ENCODE measurements at regions not wholly inside any gene's neighbourhood (a gene's known extent, or its start where the extent isn't known, plus 50 kb on each side); places are given as distances from the start of the nearest gene placed in this dataset.

- TF ChIP-seq RBFOX2 (IDR thresholded peaks at IDR 0.05; ENCODE audit: low read depth, low read length) (no peak), SNIP1 (IDR thresholded peaks at IDR 0.05; ENCODE audit: low read depth) (no peak), IRF9 (tag; IDR thresholded peaks at IDR 0.05) (no peak), ZNF280B (CRISPR knock-in tag; IDR thresholded peaks at IDR 0.05) (no peak), TBL1XR1 (IDR thresholded peaks at IDR 0.05; ENCODE audit: low read length in 2 of 2) (no peak), CBFA2T2 (conservative IDR thresholded peaks at IDR 0.05) (no peak), ZNF140 (CRISPR knock-in tag; IDR thresholded peaks at IDR 0.05) (no peak), ATF3 (IDR thresholded peaks at IDR 0.05) (no peak), ATF3 (CRISPR knock-in tag; conservative IDR thresholded peaks at IDR 0.05) (no peak), PATZ1 (CRISPR knock-in tag; IDR thresholded peaks at IDR 0.05; ENCODE audit: borderline replicate concordance) (no peak), POLR2G (IDR thresholded peaks at IDR 0.05; ENCODE audit: low read depth, low read length) (no peak), HMG20A (CRISPR knock-in tag; conservative IDR thresholded peaks at IDR 0.05) (no peak), ZNF232 (CRISPR knock-in tag; IDR thresholded peaks at IDR 0.05) (no peak)
These were observed 183.5 kb upstream of the IRX1 start (continued) for GRCh38 chr5:3412146-3412545.
